ENCODE measurements at regions not wholly inside any gene's neighbourhood (a gene's known extent, or its start where the extent isn't known, plus 50 kb on each side); places are given as distances from the start of the nearest gene placed in this dataset.
"Not testable (repeated sequence)": the region's sequence is repeated elsewhere in the genome, so short reads cannot be mapped to it uniquely, and the experiment has no call there.

- Mint-ChIP-seq H3K4me1 (no peaks in the 10 kb centered on the region), H3K36me3 (ENCODE audit: low read depth) (no peaks in the 10 kb centered on the region), H3K9me3 (no peaks in the 10 kb centered on the region), H3K27me3 (ENCODE audit: low read depth) (peaks cover 41% of the 10 kb centered on the region), H3K27ac (no peak overlapping the region), H3K4me3 (no peak overlapping the region)
- TF ChIP-seq CTCF (IDR thresholded peaks at IDR 0.05; ENCODE audit: unreplicated experiment in 3 of 3) = no peak
Measured at GRCh38 chr4:179164267-179164999, 1722.2 kb upstream of the AGA start.

GRCh38 chr4:179165000-179165738 lies 1722.9 kb upstream of the AGA start:
- H3K27me3 Mint-ChIP-seq (ENCODE audit: low read depth) = peaks cover 48% of the 10 kb centered on the region
- H3K9me3 Mint-ChIP-seq = peaks cover 5% of the 10 kb centered on the region
- H3K4me1 Mint-ChIP-seq = no peaks in the 10 kb centered on the region
- no peak overlapping the region for H3K27ac Mint-ChIP-seq
- no peak overlapping the region for H3K4me3 Mint-ChIP-seq
- H3K36me3 Mint-ChIP-seq (ENCODE audit: low read depth) = no peaks in the 10 kb centered on the region
- TF ChIP-seq CTCF (IDR thresholded peaks at IDR 0.05; ENCODE audit: unreplicated experiment in 3 of 3) = no peak

- H3K9me3 Mint-ChIP-seq = peaks cover 5% of the 10 kb centered on the region
- H3K27ac Mint-ChIP-seq = no peak overlapping the region
- H3K4me3 Mint-ChIP-seq = no peak overlapping the region
- no peaks in the 10 kb centered on the region for H3K36me3 Mint-ChIP-seq (ENCODE audit: low read depth)
- peaks cover 52% of the 10 kb centered on the region for H3K27me3 Mint-ChIP-seq (ENCODE audit: low read depth)
- H3K4me1 Mint-ChIP-seq = no peaks in the 10 kb centered on the region
- TF ChIP-seq CTCF (IDR thresholded peaks at IDR 0.05; ENCODE audit: unreplicated experiment in 3 of 3) = no peak
Measured at GRCh38 chr4:179165862-179166261, 1723.6 kb upstream of the AGA start.

- H3K4me1 Mint-ChIP-seq; H3K27ac Mint-ChIP-seq; H3K4me3 Mint-ChIP-seq; H3K36me3 Mint-ChIP-seq (ENCODE audit: low read depth); H3K9me3 Mint-ChIP-seq: not testable (repeated sequence)
- H3K27me3 Mint-ChIP-seq (ENCODE audit: low read depth) = peaks cover 60% of the 10 kb centered on the region
Measured at GRCh38 chr4:179170308-179170707, 1728.1 kb upstream of the AGA start.

- Mint-ChIP-seq H3K9me3 (peaks cover 7% of the 10 kb centered on the region), H3K36me3 (ENCODE audit: low read depth) (no peaks in the 10 kb centered on the region), H3K27ac (no peak overlapping the region), H3K4me1 (no peaks in the 10 kb centered on the region), H3K4me3 (no peak overlapping the region), H3K27me3 (ENCODE audit: low read depth) (no peaks in the 10 kb centered on the region)
- TF ChIP-seq CTCF (IDR thresholded peaks at IDR 0.05; ENCODE audit: unreplicated experiment in 3 of 3) = no peak
Measured at GRCh38 chr4:179182741-179183140, 1740.5 kb upstream of the AGA start.

- Mint-ChIP-seq H3K27ac (no peak overlapping the region), H3K9me3 (no peaks in the 10 kb centered on the region)
Measured at GRCh38 chr4:179195887-179196286, 1753.7 kb upstream of the AGA start.

More at GRCh38 chr4:179195887-179196286, 1753.7 kb upstream of the AGA start:
- Mint-ChIP-seq H3K27me3 (ENCODE audit: low read depth) (no peaks in the 10 kb centered on the region), H3K36me3 (ENCODE audit: low read depth) (no peaks in the 10 kb centered on the region), H3K4me1 (no peaks in the 10 kb centered on the region), H3K4me3 (no peak overlapping the region)
- no peak for TF ChIP-seq CTCF (IDR thresholded peaks at IDR 0.05; ENCODE audit: unreplicated experiment in 3 of 3)
